Stimulated activated CD8-positive, alpha-beta memory T cell treated with anti-CD3 and anti-CD28 coated beads, Interleukin-2, amount 100 ng/mL, for 48 hours (primary cell): ENCODE measurements at regions not wholly inside any gene's neighbourhood (a gene's known extent, or its start where the extent isn't known, plus 50 kb on each side); places are given as distances from the start of the nearest gene placed in this dataset.

Source experiments
- DNase-seq, 2 donors: peaks; one replicate each; pipeline ENCODE4 v3.0.0-alpha.2; 2020; ENCODE audit warnings: low read depth in 2 of 2

GRCh38 chr9:106322706-106323245 is 540.2 kb upstream of the ZNF462 start:
- DNase-seq, result no peak

- no peak for DNase-seq
Observed at GRCh38 chr9:106324053-106324585, 538.8 kb upstream of the ZNF462 start.

GRCh38 chr9:106324591-106325280 is 538.2 kb upstream of the ZNF462 start:
- no peak for DNase-seq

GRCh38 chr9:106326493-106326892 is 536.5 kb upstream of the ZNF462 start:
- DNase-seq, result no peak

- DNase-seq, result no peak
Observed at GRCh38 chr9:106333481-106333880, 529.5 kb upstream of the ZNF462 start.

GRCh38 chr9:106334081-106334480 is 528.9 kb upstream of the ZNF462 start:
- no peak for DNase-seq

- DNase-seq, result no peak
Observed at GRCh38 chr9:106339882-106340281, 523.1 kb upstream of the ZNF462 start.

GRCh38 chr9:106350777-106351176 is 512.2 kb upstream of the ZNF462 start:
- DNase-seq, result no peak

GRCh38 chr9:106356924-106357323 is 506.0 kb upstream of the ZNF462 start:
- DNase-seq, result no peak

- no peak for DNase-seq
Observed at GRCh38 chr9:106358331-106358730, 504.6 kb upstream of the ZNF462 start.

- DNase-seq, result no peak
Observed at GRCh38 chr9:106376689-106377088, 486.3 kb upstream of the ZNF462 start.

GRCh38 chr9:106383072-106383471 is 479.9 kb upstream of the ZNF462 start:
- DNase-seq, result no peak

- DNase-seq, result no peak
Observed at GRCh38 chr9:106387965-106388364, 475.0 kb upstream of the ZNF462 start.

GRCh38 chr9:106393226-106393625 is 469.7 kb upstream of the ZNF462 start:
- no peak for DNase-seq

- no peak for DNase-seq
Observed at GRCh38 chr9:106400170-106400569, 462.8 kb upstream of the ZNF462 start.

- no peak for DNase-seq
Observed at GRCh38 chr9:106400950-106401349, 462.0 kb upstream of the ZNF462 start.

- DNase-seq, result no peak
Observed at GRCh38 chr9:106403081-106403480, 459.9 kb upstream of the ZNF462 start.

- no peak for DNase-seq
Observed at GRCh38 chr9:106404137-106404536, 458.8 kb upstream of the ZNF462 start.

- DNase-seq, result no peak
Observed at GRCh38 chr9:106405871-106406435, 457.0 kb upstream of the ZNF462 start.

GRCh38 chr9:106414042-106414441 is 448.9 kb upstream of the ZNF462 start:
- no peak for DNase-seq

- DNase-seq, result no peak
Observed at GRCh38 chr9:106417685-106418084, 445.3 kb upstream of the ZNF462 start.

- no peak for DNase-seq
Observed at GRCh38 chr9:106419829-106420228, 443.1 kb upstream of the ZNF462 start.

- no peak for DNase-seq
Observed at GRCh38 chr9:106420511-106420944, 442.4 kb upstream of the ZNF462 start.
